Heart right ventricle (tissue), 16 donors: ENCODE measurements at regions not wholly inside any gene's neighbourhood (a gene's known extent, or its start where the extent isn't known, plus 50 kb on each side); places are given as distances from the start of the nearest gene placed in this dataset.

Experiments used
- ATAC-seq, 8 donors: fragments of 200-7000 bp; cut with Tn5 transposase; one replicate each; pipeline ENCODE4 v1.9.1; 2020; ENCODE audit warnings: mild to moderate bottlenecking in 8 of 8, moderate library complexity in 8 of 8, moderate number of reproducible peaks in 1 of 8
- DNase-seq, 2 donors: peaks; one replicate each; pipeline ENCODE4 v3.0.0-alpha.2; 2020
- H3K27ac ChIP-seq, 10 donors: fragments of 200-600 bp; sonication (generic) in 2 of 10; one replicate each; pipeline versions ENCODE4 v1.5.0 to v1.8.0; 2020 to 2022; ENCODE audit warnings: mild to moderate bottlenecking in 3 of 10
- H3K27me3 ChIP-seq, 7 donors: fragments of 200-600 bp; one replicate each; pipeline ENCODE4 v1.8.0; 2021 to 2022; ENCODE audit warnings: mild to moderate bottlenecking in 2 of 7
- H3K36me3 ChIP-seq, 9 donors: fragments of 200-600 bp; sonication (generic) in 1 of 9; one replicate each; pipeline versions ENCODE4 v1.5.0 to v1.8.0; 2020 to 2022; ENCODE audit warnings: mild to moderate bottlenecking in 2 of 9
- H3K4me1 ChIP-seq, 9 donors: fragments of 200-600 bp; sonication (generic) in 1 of 9; one replicate each; pipeline versions ENCODE4 v1.5.0 to v1.8.0; 2020 to 2022; ENCODE audit warnings: mild to moderate bottlenecking in 4 of 9
- H3K4me3 ChIP-seq, 10 donors: fragments of 200-600 bp; sonication (generic) in 2 of 10; one replicate each; pipeline versions ENCODE4 v1.5.0 to v1.8.0; 2020 to 2022; ENCODE audit warnings: mild to moderate bottlenecking in 7 of 10, moderate library complexity in 2 of 10
- H3K9me3 ChIP-seq, 11 donors: fragments of 200-600 bp in 10 of 11; sonication (generic) in 2 of 11; one replicate each; pipeline versions ENCODE4 v1.5.0 to v1.8.0; 2013 to 2022; ENCODE audit warnings: mild to moderate bottlenecking in 2 of 11, control low read depth in 1 of 11, moderate library complexity in 1 of 11
- CTCF ChIP-seq, 9 donors: fragments of 200-600 bp; sonication (generic) in 2 of 9; IDR thresholded peaks; one replicate each; pipeline versions ENCODE4 v1.5.0 to v1.8.0; 2021 to 2022; ENCODE audit warnings: antibody characterized with exemption in 9 of 9, mild to moderate bottlenecking in 5 of 9, moderate library complexity in 1 of 9
- WGBS, 2 donors: extraction: QIAGEN DNeasy Blood & Tissue Kit; methylation state at CpG; one replicate each; pipeline ENCODE4 v1.1.7; 2013; ENCODE audit warnings: inconsistent platforms in 1 of 2; 5-methylcytosine and 5-hydroxymethylcytosine counted together
- intact Hi-C, 10 donors: fragments of 100-400 bp; cut with DNase I; formaldehyde crosslinking; loops; one replicate each; pipeline versions ENCODE4 v1.11.1 to v1.14.2; 2022
- donor health status: Arrhythmogenic right ventricular cardiomyopathy.
- donor health status: ischemic (EF 13 %, LVEDD 7.1; RV severe dilation, severe dysfunction).
- donor health status: healthy with polysubstance abuse.
- donor health status: DM: no; HTN: yes; CAD: no.
- donor health status: DM: no; HTN: no; CAD: no.
- donor health status: ischemic (EF 25% LVEDD 6.9; RV normal size, moderate dysfunction).
- donor health status: ischemic (EF 25% LVEDD 5.7; RV mildly dilated, moderate dysfunction).
- donor health status: healthy.
- donor health status: DM: yes; HTN: yes; CAD: no.
- donor health status: Ischemic cardiomyopathy.
- donor health status: ischemic (EF 35%, LVEDD 5.7; RV mildly dilated, moderate dysfunction).
- donor health status: nonischemic (EF 11% LVEDD 7.7; RV severe dilation, severe dysfunction).
- donor health status: DM: yes; HTN: yes; CAD: no.
- donor health status: PGD.
- donor health status: ischemic (EF 29% LVEDD 5.4; RV normal size, mild dysfunction).
- donor health status: nonischemic (EF 23%, LVEDD 6.1; RV moderate dilation, normal function).

GRCh38 chr4:127084666-127085065, 548.1 kb upstream of the INTU start:
- no peak for TF ChIP-seq CTCF (IDR thresholded peaks at IDR 0.05)
- H3K4me1 ChIP-seq: no peaks in the 10 kb centered on the region
- intact Hi-C loops: no loop called here
- DNase-seq (no peak), ATAC-seq (no peak)
- H3K4me3 ChIP-seq: no peak overlapping the region
- 91 to 92% methylated on average over 1 of the region's 1 CpG for WGBS, 2 donors
- H3K36me3 ChIP-seq: no peaks in the 10 kb centered on the region
- no peak overlapping the region for H3K27ac ChIP-seq
- H3K27me3 ChIP-seq: no peaks in the 10 kb centered on the region
- H3K9me3 ChIP-seq: peaks cover 0 to 19% (median 0%) of the 10 kb centered on the region in 11 donors

- no peaks in the 10 kb centered on the region for H3K36me3 ChIP-seq
- H3K4me1 ChIP-seq: no peaks in the 10 kb centered on the region
- H3K4me3 ChIP-seq: no peak overlapping the region
- H3K27ac ChIP-seq: no peak overlapping the region
- no peak for ATAC-seq
- H3K9me3 ChIP-seq: peaks cover 0 to 25% (median 0%) of the 10 kb centered on the region in 11 donors
- intact Hi-C loops: no loop called here
- TF ChIP-seq CTCF (IDR thresholded peaks at IDR 0.05): no peak
- DNase-seq: no peak
- H3K27me3 ChIP-seq: no peaks in the 10 kb centered on the region
- 81 to 85% methylated on average over 2 of the region's 2 CpGs for WGBS, 2 donors
These were observed 535.7 kb upstream of the INTU start for GRCh38 chr4:127097061-127097460.

GRCh38 chr4:127102361-127102760, 530.4 kb upstream of the INTU start:
- Histone ChIP-seq H3K36me3 (no peaks in the 10 kb centered on the region), H3K4me1 (no peaks in the 10 kb centered on the region), H3K27ac (no peak overlapping the region), H3K27me3 (no peaks in the 10 kb centered on the region), H3K9me3 (peaks cover 0 to 10% (median 1%) of the 10 kb centered on the region in 11 donors), H3K4me3 (no peak overlapping the region)
- no peak for TF ChIP-seq CTCF (IDR thresholded peaks at IDR 0.05)
- ATAC-seq (no peak), DNase-seq (no peak)
- intact Hi-C loops: no loop called here
- whole genome bisulfite sequencing, 2 donors: 89 to 97% methylated on average over 1 of the region's 1 CpG

- Histone ChIP-seq H3K27ac (peak overlapping the region in 1 of 10 donors; percentile 18), H3K9me3 (peaks cover 0 to 24% (median 9%) of the 10 kb centered on the region in 11 donors), H3K4me1 (no peaks in the 10 kb centered on the region), H3K27me3 (no peaks in the 10 kb centered on the region), H3K4me3 (no peak overlapping the region), H3K36me3 (no peaks in the 10 kb centered on the region)
- ATAC-seq (peak in 1 of 8 donors; percentile 57), DNase-seq (peak in 1 of 2 donors; percentile 3)
- intact Hi-C loops: no loop called here
- TF ChIP-seq CTCF (IDR thresholded peaks at IDR 0.05): no peak
- 52 to 72% methylated on average over 3 of the region's 3 CpGs for WGBS, 2 donors
These were observed 529.1 kb upstream of the INTU start for GRCh38 chr4:127103681-127104115.
